ENCODE measurements at regions not wholly inside any gene's neighbourhood (a gene's known extent, or its start where the extent isn't known, plus 50 kb on each side); places are given as distances from the start of the nearest gene placed in this dataset.
"Not testable (repeated sequence)": the region's sequence is repeated elsewhere in the genome, so short reads cannot be mapped to it uniquely, and the experiment has no call there.

DNA sequence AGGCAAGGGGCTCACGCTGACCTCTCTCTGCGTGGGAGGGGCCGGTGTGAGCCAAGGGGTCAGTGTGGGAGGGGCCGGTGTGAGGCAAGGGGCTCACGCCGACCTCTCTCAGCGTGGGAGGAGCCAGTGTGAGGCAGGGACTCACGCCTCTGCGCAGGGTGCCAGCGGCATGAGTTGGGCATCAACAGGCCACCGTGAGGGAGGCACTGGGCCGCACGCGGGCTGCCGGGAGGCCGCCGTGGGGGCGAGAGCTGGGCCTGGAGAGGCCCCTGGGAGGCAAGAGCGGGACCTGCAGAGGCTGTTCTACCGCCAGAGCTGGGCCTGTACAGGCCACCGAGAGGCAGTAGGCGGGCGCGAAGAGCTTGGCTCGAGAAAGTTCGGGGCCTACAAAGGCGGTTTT is 255.6 kb upstream of the NUPR2 start:
- not testable (repeated sequence) for TF ChIP-seq POLR2AphosphoS5 (IDR thresholded peaks at IDR 0.05; ENCODE audit: low read depth, low read length)
- TF ChIP-seq, protein P1, sequence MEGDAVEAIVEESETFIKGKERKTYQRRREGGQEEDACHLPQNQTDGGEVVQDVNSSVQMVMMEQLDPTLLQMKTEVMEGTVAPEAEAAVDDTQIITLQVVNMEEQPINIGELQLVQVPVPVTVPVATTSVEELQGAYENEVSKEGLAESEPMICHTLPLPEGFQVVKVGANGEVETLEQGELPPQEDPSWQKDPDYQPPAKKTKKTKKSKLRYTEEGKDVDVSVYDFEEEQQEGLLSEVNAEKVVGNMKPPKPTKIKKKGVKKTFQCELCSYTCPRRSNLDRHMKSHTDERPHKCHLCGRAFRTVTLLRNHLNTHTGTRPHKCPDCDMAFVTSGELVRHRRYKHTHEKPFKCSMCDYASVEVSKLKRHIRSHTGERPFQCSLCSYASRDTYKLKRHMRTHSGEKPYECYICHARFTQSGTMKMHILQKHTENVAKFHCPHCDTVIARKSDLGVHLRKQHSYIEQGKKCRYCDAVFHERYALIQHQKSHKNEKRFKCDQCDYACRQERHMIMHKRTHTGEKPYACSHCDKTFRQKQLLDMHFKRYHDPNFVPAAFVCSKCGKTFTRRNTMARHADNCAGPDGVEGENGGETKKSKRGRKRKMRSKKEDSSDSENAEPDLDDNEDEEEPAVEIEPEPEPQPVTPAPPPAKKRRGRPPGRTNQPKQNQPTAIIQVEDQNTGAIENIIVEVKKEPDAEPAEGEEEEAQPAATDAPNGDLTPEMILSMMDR (IDR thresholded peaks at IDR 0.05) = not testable (repeated sequence)
